ENCODE measurements at regions not wholly inside any gene's neighbourhood (a gene's known extent, or its start where the extent isn't known, plus 50 kb on each side); places are given as distances from the start of the nearest gene placed in this dataset.

DNA sequence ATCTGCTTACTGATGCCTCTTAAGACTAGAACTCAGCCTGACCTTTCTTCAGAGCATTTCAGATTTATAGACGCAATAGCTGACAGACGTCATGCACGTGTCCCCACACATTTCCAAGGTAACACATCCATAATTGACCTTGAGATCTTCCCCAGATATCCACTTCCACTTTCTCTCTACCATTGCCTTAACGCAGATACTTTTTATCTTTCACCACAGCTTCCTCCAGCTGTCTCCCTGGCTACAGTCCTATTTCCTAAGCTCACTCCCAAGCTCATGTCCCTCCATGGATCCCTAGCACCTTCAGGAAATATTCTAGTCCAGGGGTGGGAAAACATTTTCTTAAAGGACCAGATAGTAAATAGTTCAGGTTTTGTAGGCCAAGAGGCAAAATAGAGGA, 173.0 kb upstream of the MITF start:
- no peak overlapping the region for H4K8ac ChIP-seq (ENCODE audit: low read length)
- H3K79me1 ChIP-seq (replicated peaks; ENCODE audit: low read length, poor library complexity, severe bottlenecking), result no peaks in the 10 kb centered on the region
- H4K91ac ChIP-seq (ENCODE audit: low read length), result no peak overlapping the region
- H3K4me1 ChIP-seq (ENCODE audit: control insufficient read depth, insufficient read depth, low read depth, low read length), result no peaks in the 10 kb centered on the region
- H3K4me3 ChIP-seq (ENCODE audit: insufficient read depth in 1 of 2, low read depth in 1 of 2, low read length in 2 of 2), result no peak overlapping the region
- H3K9ac ChIP-seq (ENCODE audit: low read length), result no peak overlapping the region
- H3K18ac ChIP-seq (ENCODE audit: low read depth in 1 of 2, low read length in 2 of 2), result no peak overlapping the region
- no peak overlapping the region for H2BK5ac ChIP-seq (ENCODE audit: low read depth, low read length, poor library complexity, severe bottlenecking)
- H2BK12ac ChIP-seq (ENCODE audit: low read length in 2 of 2), result no peak overlapping the region
- no peak overlapping the region for H3K27ac ChIP-seq (ENCODE audit: low read length, poor library complexity, severe bottlenecking)
- no peak for DNase-seq
- H2AK5ac ChIP-seq (ENCODE audit: low read length, severe bottlenecking), result no peak overlapping the region
- no peak overlapping the region for H2BK15ac ChIP-seq (ENCODE audit: low read depth, poor library complexity, severe bottlenecking)
- no peak overlapping the region for H3K4me2 ChIP-seq (ENCODE audit: low read length, poor library complexity, severe bottlenecking)
- no peaks in the 10 kb centered on the region for H3K36me3 ChIP-seq (ENCODE audit: control insufficient read depth in 1 of 2, insufficient read depth in 2 of 2, low read depth in 1 of 2, low read length in 2 of 2)
- H3K27me3 ChIP-seq (ENCODE audit: control insufficient read depth in 1 of 2, insufficient read depth in 1 of 2, low read length in 2 of 2), result peaks cover 7 to 12% of the 10 kb centered on the region in 2 experiments
- no peak overlapping the region for H3K23ac ChIP-seq (ENCODE audit: low read length in 2 of 2)
- H3K14ac ChIP-seq (ENCODE audit: low read length in 2 of 2), result no peak overlapping the region
- H2BK120ac ChIP-seq (ENCODE audit: low read depth, low read length), result no peak overlapping the region
- H2AFZ ChIP-seq (ENCODE audit: low read depth, low read length), result no peak overlapping the region
- WGBS, result 83% methylated on average over 4 of the region's 4 CpGs
- H3K4ac ChIP-seq (ENCODE audit: low read depth in 1 of 2, low read length in 2 of 2), result no peak overlapping the region
- no peaks in the 10 kb centered on the region for H3K9me3 ChIP-seq (ENCODE audit: control insufficient read depth, low read length)

DNA sequence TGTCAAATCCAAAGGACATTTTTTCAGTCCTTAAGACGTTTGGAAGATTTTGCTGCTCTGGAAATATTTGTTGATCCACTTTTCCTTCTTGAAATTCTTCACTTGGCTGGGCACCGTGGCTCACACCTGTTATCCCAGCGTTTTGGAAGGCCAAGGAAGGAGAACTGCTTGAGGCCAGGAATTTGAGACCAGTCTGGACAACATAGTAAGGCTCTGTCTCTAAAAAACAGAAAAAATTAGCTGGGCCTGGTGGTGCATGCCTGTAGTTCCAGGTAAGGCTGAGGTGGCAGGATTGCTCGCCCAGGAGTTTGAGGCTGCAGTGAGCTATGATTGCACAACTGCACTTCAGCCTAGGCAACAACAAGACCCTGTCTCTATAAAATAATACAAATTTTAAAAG, 173.9 kb upstream of the MITF start:
- H3K9ac ChIP-seq (ENCODE audit: low read length), result no peak overlapping the region
- H3K9me3 ChIP-seq (ENCODE audit: control insufficient read depth, low read length), result no peaks in the 10 kb centered on the region
- no peak overlapping the region for H2BK12ac ChIP-seq (ENCODE audit: low read length in 2 of 2)
- H3K27me3 ChIP-seq (ENCODE audit: control insufficient read depth in 1 of 2, insufficient read depth in 1 of 2, low read length in 2 of 2), result peaks cover 3 to 6% of the 10 kb centered on the region in 2 experiments
- H3K4me1 ChIP-seq (ENCODE audit: control insufficient read depth, insufficient read depth, low read depth, low read length), result no peaks in the 10 kb centered on the region
- 60% methylated on average over 4 of the region's 4 CpGs for WGBS
- H2BK120ac ChIP-seq (ENCODE audit: low read depth, low read length), result no peak overlapping the region
- H3K79me1 ChIP-seq (replicated peaks; ENCODE audit: low read length, poor library complexity, severe bottlenecking), result no peaks in the 10 kb centered on the region
- H3K14ac ChIP-seq (ENCODE audit: low read length in 2 of 2), result no peak overlapping the region
- H3K4me2 ChIP-seq (ENCODE audit: low read length, poor library complexity, severe bottlenecking), result no peak overlapping the region
- no peak overlapping the region for H4K8ac ChIP-seq (ENCODE audit: low read length)
- no peak overlapping the region for H3K23ac ChIP-seq (ENCODE audit: low read length in 2 of 2)
- no peak overlapping the region for H3K4me3 ChIP-seq (ENCODE audit: insufficient read depth in 1 of 2, low read depth in 1 of 2, low read length in 2 of 2)
- H3K4ac ChIP-seq (ENCODE audit: low read depth in 1 of 2, low read length in 2 of 2), result no peak overlapping the region
- no peaks in the 10 kb centered on the region for H3K36me3 ChIP-seq (ENCODE audit: control insufficient read depth in 1 of 2, insufficient read depth in 2 of 2, low read depth in 1 of 2, low read length in 2 of 2)
- H2AFZ ChIP-seq (ENCODE audit: low read depth, low read length), result no peak overlapping the region
- DNase-seq, result no peak
- H3K27ac ChIP-seq (ENCODE audit: low read length, poor library complexity, severe bottlenecking), result no peak overlapping the region
- H2AK5ac ChIP-seq (ENCODE audit: low read length, severe bottlenecking), result no peak overlapping the region
- no peak overlapping the region for H4K91ac ChIP-seq (ENCODE audit: low read length)
- H2BK5ac ChIP-seq (ENCODE audit: low read depth, low read length, poor library complexity, severe bottlenecking), result no peak overlapping the region
- no peak overlapping the region for H3K18ac ChIP-seq (ENCODE audit: low read depth in 1 of 2, low read length in 2 of 2)
- H2BK15ac ChIP-seq (ENCODE audit: low read depth, poor library complexity, severe bottlenecking), result no peak overlapping the region

DNA sequence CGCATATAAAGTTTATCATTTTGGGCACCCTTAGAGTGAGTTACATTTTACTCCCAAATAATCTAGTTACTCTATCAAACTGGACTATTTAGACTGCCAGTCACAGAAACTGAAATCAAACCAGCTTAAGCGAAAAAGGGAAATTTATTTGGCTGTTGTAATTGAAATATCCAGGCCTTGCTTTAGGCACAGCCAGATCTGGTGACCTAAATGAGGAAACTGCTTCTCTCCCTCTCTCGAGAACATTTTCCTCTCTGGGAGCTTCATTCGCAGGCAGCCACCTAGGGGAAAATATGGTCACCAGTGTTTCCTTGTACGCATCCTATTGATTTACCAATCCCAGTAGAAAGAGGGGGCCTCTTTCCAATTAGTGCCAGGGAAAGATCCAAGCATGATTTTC, 175.3 kb upstream of the MITF start:
- Histone ChIP-seq H3K4me3 (ENCODE audit: insufficient read depth in 1 of 2, low read depth in 1 of 2, low read length in 2 of 2) (no peak overlapping the region), H2BK5ac (ENCODE audit: low read depth, low read length, poor library complexity, severe bottlenecking) (no peak overlapping the region), H3K36me3 (ENCODE audit: control insufficient read depth in 1 of 2, insufficient read depth in 2 of 2, low read depth in 1 of 2, low read length in 2 of 2) (no peaks in the 10 kb centered on the region), H3K4me2 (ENCODE audit: low read length, poor library complexity, severe bottlenecking) (no peak overlapping the region), H3K23ac (ENCODE audit: low read length in 2 of 2) (no peak overlapping the region), H3K9ac (ENCODE audit: low read length) (no peak overlapping the region), H2BK15ac (ENCODE audit: low read depth, poor library complexity, severe bottlenecking) (no peak overlapping the region), H3K79me1 (replicated peaks; ENCODE audit: low read length, poor library complexity, severe bottlenecking) (no peaks in the 10 kb centered on the region), H3K9me3 (ENCODE audit: control insufficient read depth, low read length) (no peaks in the 10 kb centered on the region), H2BK120ac (ENCODE audit: low read depth, low read length) (no peak overlapping the region), H4K8ac (ENCODE audit: low read length) (no peak overlapping the region), H2BK12ac (ENCODE audit: low read length in 2 of 2) (no peak overlapping the region), H3K14ac (ENCODE audit: low read length in 2 of 2) (no peak overlapping the region), H3K4me1 (ENCODE audit: control insufficient read depth, insufficient read depth, low read depth, low read length) (no peaks in the 10 kb centered on the region), H2AFZ (ENCODE audit: low read depth, low read length) (no peak overlapping the region), H3K4ac (ENCODE audit: low read depth in 1 of 2, low read length in 2 of 2) (no peak overlapping the region), H3K27ac (ENCODE audit: low read length, poor library complexity, severe bottlenecking) (no peak overlapping the region), H3K27me3 (ENCODE audit: control insufficient read depth in 1 of 2, insufficient read depth in 1 of 2, low read length in 2 of 2) (no peaks in the 10 kb centered on the region), H2AK5ac (ENCODE audit: low read length, severe bottlenecking) (no peak overlapping the region), H3K18ac (ENCODE audit: low read depth in 1 of 2, low read length in 2 of 2) (no peak overlapping the region), H4K91ac (ENCODE audit: low read length) (no peak overlapping the region)
- DNase-seq, result no peak
- WGBS, result 90% methylated on average over 5 of the region's 5 CpGs

DNA sequence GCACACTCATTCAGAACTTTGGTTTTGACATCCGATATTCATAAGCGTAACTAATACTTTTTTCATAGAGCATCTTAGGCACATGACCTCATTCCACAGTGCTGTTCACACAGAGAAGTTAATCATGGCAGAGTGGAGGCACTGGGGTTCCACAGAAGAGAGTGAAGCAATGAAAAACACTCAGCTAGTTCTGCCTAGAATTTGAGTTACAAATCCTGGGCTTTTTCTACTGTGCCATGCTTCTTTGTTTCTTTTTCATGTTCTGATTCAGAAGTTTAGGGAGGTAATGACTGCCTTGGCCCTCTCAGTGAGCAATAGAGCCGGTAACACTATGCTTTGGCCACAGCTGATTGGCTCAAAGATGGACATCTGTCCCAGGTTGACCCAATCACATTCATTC, 176.1 kb upstream of the MITF start:
- H3K23ac ChIP-seq (ENCODE audit: low read length in 2 of 2), result no peak overlapping the region
- no peaks in the 10 kb centered on the region for H3K36me3 ChIP-seq (ENCODE audit: control insufficient read depth in 1 of 2, insufficient read depth in 2 of 2, low read depth in 1 of 2, low read length in 2 of 2)
- H4K91ac ChIP-seq (ENCODE audit: low read length), result no peak overlapping the region
- 96% methylated on average over 2 of the region's 3 CpGs for WGBS
- H3K9ac ChIP-seq (ENCODE audit: low read length), result no peak overlapping the region
- no peak overlapping the region for H4K8ac ChIP-seq (ENCODE audit: low read length)
- H3K27me3 ChIP-seq (ENCODE audit: control insufficient read depth in 1 of 2, insufficient read depth in 1 of 2, low read length in 2 of 2), result no peaks in the 10 kb centered on the region
- no peak overlapping the region for H3K4me2 ChIP-seq (ENCODE audit: low read length, poor library complexity, severe bottlenecking)
- H2BK15ac ChIP-seq (ENCODE audit: low read depth, poor library complexity, severe bottlenecking), result no peak overlapping the region
- H2AK5ac ChIP-seq (ENCODE audit: low read length, severe bottlenecking), result no peak overlapping the region
- H3K4ac ChIP-seq (ENCODE audit: low read depth in 1 of 2, low read length in 2 of 2), result no peak overlapping the region
- H2BK5ac ChIP-seq (ENCODE audit: low read depth, low read length, poor library complexity, severe bottlenecking), result no peak overlapping the region
- no peak overlapping the region for H2BK12ac ChIP-seq (ENCODE audit: low read length in 2 of 2)
- H3K27ac ChIP-seq (ENCODE audit: low read length, poor library complexity, severe bottlenecking), result no peak overlapping the region
- no peaks in the 10 kb centered on the region for H3K9me3 ChIP-seq (ENCODE audit: control insufficient read depth, low read length)
- no peak overlapping the region for H3K14ac ChIP-seq (ENCODE audit: low read length in 2 of 2)
- no peak overlapping the region for H3K4me3 ChIP-seq (ENCODE audit: insufficient read depth in 1 of 2, low read depth in 1 of 2, low read length in 2 of 2)
- H2AFZ ChIP-seq (ENCODE audit: low read depth, low read length), result no peak overlapping the region
- no peak overlapping the region for H3K18ac ChIP-seq (ENCODE audit: low read depth in 1 of 2, low read length in 2 of 2)
- no peak overlapping the region for H2BK120ac ChIP-seq (ENCODE audit: low read depth, low read length)
- no peaks in the 10 kb centered on the region for H3K79me1 ChIP-seq (replicated peaks; ENCODE audit: low read length, poor library complexity, severe bottlenecking)
- no peak for DNase-seq
- no peaks in the 10 kb centered on the region for H3K4me1 ChIP-seq (ENCODE audit: control insufficient read depth, insufficient read depth, low read depth, low read length)
